ENCODE measurements at regions not wholly inside any gene's neighbourhood (a gene's known extent, or its start where the extent isn't known, plus 50 kb on each side); places are given as distances from the start of the nearest gene placed in this dataset.

DNA sequence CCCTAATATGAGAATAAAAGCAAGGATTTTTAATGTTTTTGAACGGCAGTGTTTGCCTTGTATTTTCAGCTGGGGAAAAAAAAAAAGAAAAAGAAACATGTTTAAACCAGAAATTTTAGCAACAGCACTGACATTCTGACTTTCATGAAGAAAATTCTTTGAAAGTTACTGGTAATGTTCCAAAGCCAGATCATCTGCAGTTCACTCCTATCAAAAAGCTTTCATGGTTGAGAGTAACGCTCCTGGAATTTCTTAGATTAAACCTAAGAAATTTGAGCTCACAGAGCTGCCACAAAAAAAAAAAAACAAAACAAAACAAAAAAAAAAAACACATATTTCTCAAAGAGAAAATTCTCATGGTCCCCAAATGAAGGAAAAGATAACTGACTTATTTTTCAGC is 1106.7 kb downstream of the EFNB2 start:
- TF ChIP-seq POLR2AphosphoS5 (IDR thresholded peaks at IDR 0.05; ENCODE audit: low read depth, low read length) (no peak), EZH2 (IDR thresholded peaks at IDR 0.05) (no peak), ZNF274 (IDR thresholded peaks at IDR 0.05; ENCODE audit: low read depth, low read length) (no peak), SP1 (IDR thresholded peaks at IDR 0.05; ENCODE audit: low read depth) (no peak), TCF7L2 (IDR thresholded peaks at IDR 0.05; ENCODE audit: borderline replicate concordance, extremely low read depth, insufficient read depth, insufficient read length) (no peak), JUND (IDR thresholded peaks at IDR 0.05) (no peak), POLR2A (IDR thresholded peaks at IDR 0.05; ENCODE audit: borderline replicate concordance, extremely low read depth, insufficient read depth, insufficient read length) (no peak), EZH2phosphoT487 (IDR thresholded peaks at IDR 0.05; ENCODE audit: borderline replicate concordance) (no peak), REST (IDR thresholded peaks at IDR 0.05; ENCODE audit: low read depth) (no peak), ZFX (IDR thresholded peaks at IDR 0.05) (no peak)
- TF ChIP-seq, protein P1, sequence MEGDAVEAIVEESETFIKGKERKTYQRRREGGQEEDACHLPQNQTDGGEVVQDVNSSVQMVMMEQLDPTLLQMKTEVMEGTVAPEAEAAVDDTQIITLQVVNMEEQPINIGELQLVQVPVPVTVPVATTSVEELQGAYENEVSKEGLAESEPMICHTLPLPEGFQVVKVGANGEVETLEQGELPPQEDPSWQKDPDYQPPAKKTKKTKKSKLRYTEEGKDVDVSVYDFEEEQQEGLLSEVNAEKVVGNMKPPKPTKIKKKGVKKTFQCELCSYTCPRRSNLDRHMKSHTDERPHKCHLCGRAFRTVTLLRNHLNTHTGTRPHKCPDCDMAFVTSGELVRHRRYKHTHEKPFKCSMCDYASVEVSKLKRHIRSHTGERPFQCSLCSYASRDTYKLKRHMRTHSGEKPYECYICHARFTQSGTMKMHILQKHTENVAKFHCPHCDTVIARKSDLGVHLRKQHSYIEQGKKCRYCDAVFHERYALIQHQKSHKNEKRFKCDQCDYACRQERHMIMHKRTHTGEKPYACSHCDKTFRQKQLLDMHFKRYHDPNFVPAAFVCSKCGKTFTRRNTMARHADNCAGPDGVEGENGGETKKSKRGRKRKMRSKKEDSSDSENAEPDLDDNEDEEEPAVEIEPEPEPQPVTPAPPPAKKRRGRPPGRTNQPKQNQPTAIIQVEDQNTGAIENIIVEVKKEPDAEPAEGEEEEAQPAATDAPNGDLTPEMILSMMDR (IDR thresholded peaks at IDR 0.05 in 2 of 3, conservative IDR thresholded peaks at IDR 0.05 in 1 of 3; ENCODE audit: borderline replicate concordance in 1 of 3, insufficient read depth in 1 of 3, low read depth in 2 of 3, low read length in 2 of 3), result no peak
- TF ChIP-seq, protein P2, sequence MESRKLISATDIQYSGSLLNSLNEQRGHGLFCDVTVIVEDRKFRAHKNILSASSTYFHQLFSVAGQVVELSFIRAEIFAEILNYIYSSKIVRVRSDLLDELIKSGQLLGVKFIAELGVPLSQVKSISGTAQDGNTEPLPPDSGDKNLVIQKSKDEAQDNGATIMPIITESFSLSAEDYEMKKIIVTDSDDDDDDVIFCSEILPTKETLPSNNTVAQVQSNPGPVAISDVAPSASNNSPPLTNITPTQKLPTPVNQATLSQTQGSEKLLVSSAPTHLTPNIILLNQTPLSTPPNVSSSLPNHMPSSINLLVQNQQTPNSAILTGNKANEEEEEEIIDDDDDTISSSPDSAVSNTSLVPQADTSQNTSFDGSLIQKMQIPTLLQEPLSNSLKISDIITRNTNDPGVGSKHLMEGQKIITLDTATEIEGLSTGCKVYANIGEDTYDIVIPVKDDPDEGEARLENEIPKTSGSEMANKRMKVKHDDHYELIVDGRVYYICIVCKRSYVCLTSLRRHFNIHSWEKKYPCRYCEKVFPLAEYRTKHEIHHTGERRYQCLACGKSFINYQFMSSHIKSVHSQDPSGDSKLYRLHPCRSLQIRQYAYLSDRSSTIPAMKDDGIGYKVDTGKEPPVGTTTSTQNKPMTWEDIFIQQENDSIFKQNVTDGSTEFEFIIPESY (IDR thresholded peaks at IDR 0.05; ENCODE audit: extremely low read depth, insufficient replicate concordance, low read length), result no peak
- TF ChIP-seq, protein P3, sequence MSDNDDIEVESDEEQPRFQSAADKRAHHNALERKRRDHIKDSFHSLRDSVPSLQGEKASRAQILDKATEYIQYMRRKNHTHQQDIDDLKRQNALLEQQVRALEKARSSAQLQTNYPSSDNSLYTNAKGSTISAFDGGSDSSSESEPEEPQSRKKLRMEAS (IDR thresholded peaks at IDR 0.05), result no peak

Data from HCT116 (cell line).